ENCODE measurements at regions not wholly inside any gene's neighbourhood (a gene's known extent, or its start where the extent isn't known, plus 50 kb on each side); places are given as distances from the start of the nearest gene placed in this dataset.

GRCh38 chr4:136328131-136328530 lies 1204.2 kb downstream of the PCDH18 start:
- no peak overlapping the region for H3K4me2 ChIP-seq (ENCODE audit: control insufficient read depth, insufficient read depth)
- no peaks in the 10 kb centered on the region for H3K36me3 ChIP-seq (ENCODE audit: control insufficient read depth in 2 of 2, insufficient read depth in 2 of 2, low read length in 1 of 2)
- BruUV-seq (replicated peaks): no TSS peak
- no peak overlapping the region for H3K4me3 ChIP-seq
- SMC1A ChIA-PET (ENCODE audit: uncharacterized antibody, unreplicated experiment): interaction anchor here (1.0 to 1.9 kb wide), 3 partner anchors 9 to 112 kb away, joined by 3 to 4 read pairs (median 4); no protein-coding TSS in a partner anchor
- no peak for FAIRE-seq
- WGBS (ENCODE audit: insufficient coverage, insufficient replicate concordance, low lambda C conversion rate, missing lambda C conversion rate): 2% methylated on average over 5 of the region's 5 CpGs
- POLR2A ChIA-PET: no interaction called here
- H3K27ac ChIP-seq (ENCODE audit: control insufficient read depth, insufficient read depth): no peak overlapping the region
- no peak overlapping the region for H2AFZ ChIP-seq (ENCODE audit: control insufficient read depth, low read depth, low read length)
- H3K27me3 ChIP-seq (replicated peaks in 1 of 2; ENCODE audit: control insufficient read depth in 2 of 2, insufficient read depth in 2 of 2, low read length in 1 of 2): no peaks in the 10 kb centered on the region; a peak in 1 of 4 replicates
- RAD21 ChIA-PET (ENCODE audit: unreplicated experiment): no interaction called here
- no peaks in the 10 kb centered on the region for H3K79me2 ChIP-seq (ENCODE audit: control insufficient read depth, insufficient read depth, low read length)
- intact Hi-C loops (cut with micrococcal nuclease; ENCODE audit: unreplicated experiment) (no loop called here), in situ Hi-C loops (cut with MboI) (no loop called here)
- no peak for DNase-seq (ENCODE audit: low read depth, low spot score)
- no peaks in the 10 kb centered on the region for H3K9me3 ChIP-seq (replicated peaks; ENCODE audit: control insufficient read depth, insufficient read depth, low read length)
- no peak overlapping the region for H3K9ac ChIP-seq (ENCODE audit: control insufficient read depth, insufficient read depth, low read length)
- no peaks in the 10 kb centered on the region for H3K4me1 ChIP-seq (ENCODE audit: control insufficient read depth, insufficient read depth, low read length)
- H4K20me1 ChIP-seq (ENCODE audit: control insufficient read depth, insufficient read depth): no peaks in the 10 kb centered on the region
- no peak for ATAC-seq
- CTCF ChIA-PET: interaction anchor here (0.7 to 1.7 kb wide), 3 partner anchors 10 to 105 kb away, joined by 3 to 5 read pairs (median 3); no protein-coding TSS in a partner anchor
- no peak for TF ChIP-seq GATAD2B (conservative IDR thresholded peaks at IDR 0.05; ENCODE audit: low read depth)
- TF ChIP-seq ZNF207 (IDR thresholded peaks at IDR 0.05; ENCODE audit: borderline replicate concordance): no peak
- TF ChIP-seq NBN (IDR thresholded peaks at IDR 0.05): no peak
- no peak for TF ChIP-seq ZNF592 (IDR thresholded peaks at IDR 0.05)
- no peak for TF ChIP-seq ZNF687 (IDR thresholded peaks at IDR 0.05)
- no peak for TF ChIP-seq PBX3 (IDR thresholded peaks at IDR 0.05; ENCODE audit: insufficient replicate concordance, low read depth, low read length)
- no peak for TF ChIP-seq LARP7 (IDR thresholded peaks at IDR 0.05)
- TF ChIP-seq NFYB (IDR thresholded peaks at IDR 0.05; ENCODE audit: insufficient read depth, low read depth, low read length): no peak
- no peak for TF ChIP-seq SUPT20H (IDR thresholded peaks at IDR 0.05; ENCODE audit: borderline replicate concordance, control insufficient read depth, low read depth, low read length)
- TF ChIP-seq CBFB (IDR thresholded peaks at IDR 0.05; ENCODE audit: low read depth): no peak
- TF ChIP-seq RELB (IDR thresholded peaks at IDR 0.05; ENCODE audit: low read depth): no peak
- no peak for TF ChIP-seq PAX5 (IDR thresholded peaks at IDR 0.05; ENCODE audit: borderline replicate concordance, low read depth, low read length)
- TF ChIP-seq NFIC (IDR thresholded peaks at IDR 0.05; ENCODE audit: low read depth, low read length): no peak
- no peak for TF ChIP-seq KLF5 (IDR thresholded peaks at IDR 0.05; ENCODE audit: partially characterized antibody)
- TF ChIP-seq DPF2 (IDR thresholded peaks at IDR 0.05): no peak
